Gastroesophageal sphincter (tissue), 4 donors: ENCODE measurements at regions not wholly inside any gene's neighbourhood (a gene's known extent, or its start where the extent isn't known, plus 50 kb on each side); places are given as distances from the start of the nearest gene placed in this dataset.

Source experiments
- ATAC-seq: fragments of 150-250 bp; one replicate; pipeline ENCODE4 v1.9.1; 2016; ENCODE audit warnings: mild to moderate bottlenecking, moderate library complexity
- H3K27ac ChIP-seq, 4 donors: fragments of 200-600 bp; sonication (generic) in 3 of 4; 1 replicate in 3 of 4; 2 replicates in 1 of 4; pipeline ENCODE4 v1.5.1; 2016 to 2019
- H3K27me3 ChIP-seq: fragments of 200-600 bp; sonication (generic); one replicate; pipeline ENCODE4 v1.5.1; 2019
- H3K36me3 ChIP-seq, 2 donors: fragments of 200-600 bp; sonication (generic); one replicate each; pipeline ENCODE4 v1.5.1; 2019; ENCODE audit warnings: control low read depth in 1 of 2
- H3K4me1 ChIP-seq, 3 donors: fragments of 200-600 bp; sonication (generic); 1 replicate in 2 of 3; 2 replicates in 1 of 3; pipeline ENCODE4 v1.5.1; 2016 to 2019; ENCODE audit warnings: control low read depth in 2 of 3
- H3K4me3 ChIP-seq, 2 donors: fragments of 200-600 bp; sonication (generic); one replicate each; pipeline ENCODE4 v1.5.1; 2019; ENCODE audit warnings: mild to moderate bottlenecking in 1 of 2, moderate library complexity in 1 of 2
- H3K9me3 ChIP-seq, 3 donors: fragments of 200-600 bp; sonication (generic); one replicate each; pipeline ENCODE4 v1.5.1; 2017 to 2019; ENCODE audit warnings: control low read depth in 2 of 3
- EP300 ChIP-seq: sonication (generic); formaldehyde crosslinking; IDR thresholded peaks from one replicate; pipeline ENCODE4 v1.6.1; 2017; ENCODE audit warnings: antibody characterized with exemption, mild to moderate bottlenecking
- POLR2A ChIP-seq, 2 donors: fragments of 450-650 bp; IDR thresholded peaks; one replicate each; pipeline ENCODE4 v1.6.1; 2017; ENCODE audit warnings: antibody characterized with exemption in 2 of 2, mild to moderate bottlenecking in 2 of 2, moderate library complexity in 1 of 2
- POLR2AphosphoS5 ChIP-seq: sonication (generic); formaldehyde crosslinking; IDR thresholded peaks from one replicate; pipeline ENCODE4 v1.6.1; 2017; ENCODE audit warnings: antibody characterized with exemption
- WGBS, 2 donors: methylation state at CpG; one replicate each; pipeline ENCODE4 v1.1.5; 2018; ENCODE audit warnings: low coverage in 1 of 2; 5-methylcytosine and 5-hydroxymethylcytosine counted together
- TF ChIP-seq, protein P1 (sequence below), 4 experiments: fragments of 200-600 bp in 2 of 4; fragments of 450-650 bp in 2 of 4; sonication (generic) in 1 of 4; IDR thresholded peaks; one replicate each; pipeline ENCODE4 v1.5.1; 2017 to 2019; ENCODE audit warnings: antibody characterized with exemption in 4 of 4, mild to moderate bottlenecking in 2 of 4, moderate library complexity in 2 of 4

DNA sequence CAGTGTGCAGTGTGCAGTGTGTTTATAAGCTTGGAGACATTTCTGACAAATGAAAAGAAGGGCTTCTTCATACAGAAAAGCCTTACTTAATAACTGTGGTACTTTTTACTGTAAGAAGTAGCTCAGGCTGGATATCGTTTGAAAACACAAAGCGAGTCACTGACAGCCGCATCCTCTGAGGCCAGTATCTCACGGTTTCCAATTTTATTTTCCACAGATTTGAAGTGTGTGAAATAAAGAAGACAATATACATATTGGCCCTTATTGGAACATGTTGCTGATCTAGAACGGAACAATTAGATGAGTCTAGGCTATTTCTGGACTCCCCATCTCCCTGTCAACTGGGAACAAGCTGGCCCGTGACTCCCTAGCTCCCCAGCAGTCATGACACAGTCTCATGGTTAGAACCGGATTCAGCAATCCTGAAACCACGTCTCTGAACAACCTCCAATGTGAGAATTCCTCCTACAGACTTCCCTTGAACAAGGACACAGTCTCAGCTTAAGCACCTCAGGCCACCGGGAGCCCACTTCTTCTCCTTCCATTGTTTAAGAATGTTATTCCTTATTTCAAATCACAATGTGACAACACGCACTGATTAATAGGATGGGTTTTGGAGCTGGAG lies 484.5 kb downstream of the COG6 start:
- WGBS, 2 donors = 59 to 60% methylated on average over 7 to 10 of the region's 10 CpGs
- H3K4me1 ChIP-seq = no peaks in the 10 kb centered on the region
- no peak for TF ChIP-seq EP300
- no peak for TF ChIP-seq POLR2AphosphoS5
- TF ChIP-seq POLR2A (IDR thresholded peaks at IDR 0.05) = no peak
- TF ChIP-seq, protein P1, sequence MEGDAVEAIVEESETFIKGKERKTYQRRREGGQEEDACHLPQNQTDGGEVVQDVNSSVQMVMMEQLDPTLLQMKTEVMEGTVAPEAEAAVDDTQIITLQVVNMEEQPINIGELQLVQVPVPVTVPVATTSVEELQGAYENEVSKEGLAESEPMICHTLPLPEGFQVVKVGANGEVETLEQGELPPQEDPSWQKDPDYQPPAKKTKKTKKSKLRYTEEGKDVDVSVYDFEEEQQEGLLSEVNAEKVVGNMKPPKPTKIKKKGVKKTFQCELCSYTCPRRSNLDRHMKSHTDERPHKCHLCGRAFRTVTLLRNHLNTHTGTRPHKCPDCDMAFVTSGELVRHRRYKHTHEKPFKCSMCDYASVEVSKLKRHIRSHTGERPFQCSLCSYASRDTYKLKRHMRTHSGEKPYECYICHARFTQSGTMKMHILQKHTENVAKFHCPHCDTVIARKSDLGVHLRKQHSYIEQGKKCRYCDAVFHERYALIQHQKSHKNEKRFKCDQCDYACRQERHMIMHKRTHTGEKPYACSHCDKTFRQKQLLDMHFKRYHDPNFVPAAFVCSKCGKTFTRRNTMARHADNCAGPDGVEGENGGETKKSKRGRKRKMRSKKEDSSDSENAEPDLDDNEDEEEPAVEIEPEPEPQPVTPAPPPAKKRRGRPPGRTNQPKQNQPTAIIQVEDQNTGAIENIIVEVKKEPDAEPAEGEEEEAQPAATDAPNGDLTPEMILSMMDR (IDR thresholded peaks at IDR 0.05) = no peak

DNA sequence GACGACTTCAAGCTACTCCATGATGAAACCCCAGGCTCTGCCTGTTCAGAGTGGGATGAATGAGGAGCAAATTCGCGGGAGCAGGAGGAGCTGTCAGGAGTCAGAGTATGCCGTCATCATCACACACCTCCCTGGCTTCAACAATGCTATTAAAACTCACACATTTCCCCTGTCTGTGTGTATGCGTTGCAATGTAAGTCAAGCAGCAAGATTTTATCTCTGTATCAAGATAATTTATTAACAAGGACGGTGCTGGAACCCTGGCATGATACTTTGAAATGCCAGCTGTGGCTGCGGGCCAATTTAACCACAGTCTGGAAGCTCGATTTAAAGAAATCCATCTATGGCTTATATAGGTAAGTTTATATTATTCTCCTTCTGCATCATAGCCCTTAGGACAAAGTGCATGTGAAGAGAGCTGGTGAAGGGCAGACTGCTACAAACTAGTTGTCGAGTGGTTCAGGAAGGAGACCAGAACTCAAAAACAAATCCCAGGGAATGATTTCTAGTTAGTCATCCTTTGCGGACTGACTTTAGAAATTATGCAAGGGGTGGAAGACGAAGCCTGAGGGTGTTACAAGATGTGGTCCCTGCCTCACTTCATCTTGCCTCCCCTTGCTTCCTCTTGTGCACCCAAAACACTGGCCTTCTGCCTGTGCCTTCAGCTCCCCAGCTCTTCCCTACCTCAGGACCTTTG lies 486.5 kb downstream of the COG6 start:
- Histone ChIP-seq H3K9me3 (no peaks in the 10 kb centered on the region), H3K4me3 (no peak overlapping the region), H3K36me3 (no peaks in the 10 kb centered on the region), H3K27me3 (no peaks in the 10 kb centered on the region), H3K4me1 (no peaks in the 10 kb centered on the region), H3K27ac (no peak overlapping the region)
- TF ChIP-seq POLR2A (IDR thresholded peaks at IDR 0.05) (no peak), POLR2AphosphoS5 (no peak), EP300 (no peak)
- TF ChIP-seq, protein P1 (IDR thresholded peaks at IDR 0.05) = no peak
- no peak for ATAC-seq
- 68 to 70% methylated on average over 9 to 10 of the region's 11 CpGs for WGBS, 2 donors

More for the DNA sequence above, 484.5 kb downstream of the COG6 start:
- ATAC-seq = no peak
- no peak overlapping the region for H3K4me3 ChIP-seq
- no peak overlapping the region for H3K27ac ChIP-seq
- no peaks in the 10 kb centered on the region for H3K9me3 ChIP-seq
- H3K36me3 ChIP-seq = no peaks in the 10 kb centered on the region
- no peaks in the 10 kb centered on the region for H3K27me3 ChIP-seq

DNA sequence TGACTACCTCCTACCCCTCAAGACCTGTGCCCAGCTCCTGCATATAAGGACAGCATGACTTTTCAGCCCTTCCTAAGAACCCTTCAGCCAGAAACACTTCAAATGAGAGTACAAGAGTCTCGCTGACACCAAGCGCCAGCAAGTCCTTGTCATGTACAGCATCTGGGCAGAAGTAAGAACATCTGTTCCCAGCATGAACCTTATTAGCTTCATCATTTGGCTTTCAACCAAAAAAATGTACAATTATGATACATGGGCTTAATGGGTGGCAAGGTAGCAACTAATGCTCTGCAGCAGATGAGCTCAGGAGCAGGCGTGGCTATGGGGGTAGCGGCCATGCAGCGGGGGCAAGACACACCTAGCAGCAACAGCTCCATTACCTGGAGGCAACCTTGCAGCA lies 487.6 kb downstream of the COG6 start:
- no peaks in the 10 kb centered on the region for H3K9me3 ChIP-seq
- WGBS, 2 donors = 0% methylated on average over 1 of the region's 5 CpGs; no CpG with 5 or more reads in 1 of the 2 donors
- no peaks in the 10 kb centered on the region for H3K36me3 ChIP-seq
- no peak for TF ChIP-seq EP300
- no peak for TF ChIP-seq POLR2AphosphoS5
- no peak for TF ChIP-seq POLR2A (IDR thresholded peaks at IDR 0.05)
- TF ChIP-seq, protein P1 (IDR thresholded peaks at IDR 0.05) = no peak
- peaks cover 0 to 2% (median 0%) of the 10 kb centered on the region in 3 donors for H3K4me1 ChIP-seq
- H3K4me3 ChIP-seq = no peak overlapping the region
- no peak overlapping the region for H3K27ac ChIP-seq
- no peaks in the 10 kb centered on the region for H3K27me3 ChIP-seq
- no peak for ATAC-seq

DNA sequence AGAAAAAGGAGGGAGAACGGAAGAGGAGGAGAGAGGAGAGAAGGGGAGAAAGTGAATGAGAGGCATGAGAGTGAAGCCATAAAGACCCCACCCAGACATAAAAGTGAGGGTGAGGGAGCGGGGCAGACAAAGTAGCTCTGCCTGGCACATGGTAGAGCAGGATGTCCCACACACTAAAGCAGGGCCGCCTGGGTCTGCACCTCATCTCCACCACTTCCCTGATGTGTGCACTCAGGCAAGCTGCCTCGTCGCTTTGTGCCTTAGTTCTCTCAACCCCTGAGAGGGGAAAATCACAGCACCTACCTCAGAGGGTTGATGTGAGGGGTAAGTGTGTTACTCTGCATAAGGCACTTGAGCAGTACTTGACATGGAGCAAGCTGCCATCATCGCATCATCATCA lies 488.1 kb downstream of the COG6 start:
- WGBS, 2 donors = 91 to 95% methylated on average over 4 to 5 of the region's 6 CpGs
- no peaks in the 10 kb centered on the region for H3K27me3 ChIP-seq
- no peaks in the 10 kb centered on the region for H3K36me3 ChIP-seq
- TF ChIP-seq POLR2AphosphoS5 (no peak), EP300 (no peak), POLR2A (IDR thresholded peaks at IDR 0.05) (no peak)
- TF ChIP-seq, protein P1 (IDR thresholded peaks at IDR 0.05) = no peak
- peaks cover 0 to 7% (median under 1%) of the 10 kb centered on the region in 3 donors for H3K4me1 ChIP-seq
- no peaks in the 10 kb centered on the region for H3K9me3 ChIP-seq
- no peak overlapping the region for H3K27ac ChIP-seq
- ATAC-seq = no peak
- H3K4me3 ChIP-seq = no peak overlapping the region

DNA sequence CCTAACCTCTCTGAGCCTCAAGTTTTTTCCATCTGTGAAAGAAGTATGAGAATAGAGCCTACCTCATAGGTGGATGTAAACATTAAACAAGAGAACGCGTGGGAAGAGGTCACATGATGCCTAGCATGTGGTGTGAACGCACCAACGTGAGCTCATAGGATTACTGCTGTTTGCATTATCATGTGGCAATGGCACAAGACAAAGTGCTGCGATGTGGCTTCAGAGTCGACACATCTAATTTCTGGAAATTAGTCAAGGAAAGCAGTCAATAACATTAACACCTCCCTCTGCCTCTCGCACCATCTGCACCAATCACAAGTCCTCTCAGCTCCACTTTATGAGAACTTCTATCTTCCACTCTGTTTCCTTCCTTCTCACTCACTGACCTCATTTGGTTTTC lies 489.7 kb downstream of the COG6 start:
- H3K27ac ChIP-seq = no peak overlapping the region

More for the DNA sequence above, 489.7 kb downstream of the COG6 start:
- H3K4me3 ChIP-seq = no peak overlapping the region
- 57 to 85% methylated on average over 1 to 7 of the region's 7 CpGs for WGBS, 2 donors
- no peak for ATAC-seq
- H3K27me3 ChIP-seq = no peaks in the 10 kb centered on the region
- H3K4me1 ChIP-seq = peaks cover 12 to 22% (median 14%) of the 10 kb centered on the region in 3 donors
- TF ChIP-seq POLR2AphosphoS5 (no peak), EP300 (no peak), POLR2A (IDR thresholded peaks at IDR 0.05) (no peak)
- TF ChIP-seq, protein P1 (IDR thresholded peaks at IDR 0.05) = no peak
- H3K36me3 ChIP-seq = no peaks in the 10 kb centered on the region
- H3K9me3 ChIP-seq = no peaks in the 10 kb centered on the region
